ENCODE measurements at regions not wholly inside any gene's neighbourhood (a gene's known extent, or its start where the extent isn't known, plus 50 kb on each side); places are given as distances from the start of the nearest gene placed in this dataset.
A peak's percentile ranks its signal among the peaks of the same experiment; 100 is the strongest.

DNA sequence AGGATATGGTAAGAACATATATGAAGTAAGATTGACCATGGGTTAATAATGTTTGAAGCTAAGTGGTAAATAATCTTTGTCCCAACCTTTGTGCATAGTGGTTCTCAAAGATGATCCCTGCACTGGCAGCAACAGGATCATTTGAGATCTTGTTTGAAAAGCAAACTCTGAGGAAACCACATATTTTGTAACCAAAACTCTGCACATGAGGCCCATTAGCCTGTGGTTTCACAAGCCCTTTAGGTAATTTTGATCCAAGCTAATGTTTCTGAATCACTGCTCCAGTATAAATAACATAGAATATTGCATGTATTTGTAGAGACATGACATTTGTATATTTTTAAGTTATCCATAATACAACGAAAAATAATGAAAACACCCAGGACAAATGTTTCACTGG is 147.9 kb upstream of the RGS18 start:
- WGBS (ENCODE audit: insufficient coverage, low coverage, missing lambda C conversion rate): 33% methylated on average over 1 of the region's 1 CpG
- DNase-seq (ENCODE audit: extremely low read depth in 1 of 4, low spot score in 3 of 4): no peak
- H4K20me1 ChIP-seq (replicated peaks; ENCODE audit: control insufficient read depth, insufficient read depth, low read length): no peaks in the 10 kb centered on the region
- no peak overlapping the region for H3K9ac ChIP-seq (ENCODE audit: insufficient read depth in 1 of 2, low read depth in 2 of 2, low read length in 2 of 2)
- FAIRE-seq: no peak
- ChIA-PET POLR2A (no interaction called here), CTCF (ENCODE audit: low intra/inter-chr PET ratio) (no interaction called here)
- no peak for ATAC-seq
- no peaks in the 10 kb centered on the region for H3K36me3 ChIP-seq (ENCODE audit: control insufficient read depth, insufficient read depth, low read length)
- no TSS peak for BruUV-seq (replicated peaks)
- no peak overlapping the region for H3K4me2 ChIP-seq (ENCODE audit: insufficient read depth, low read length)
- H3K4me3 ChIP-seq: no peak overlapping the region
- intact Hi-C loops (cut with micrococcal nuclease) (no loop called here), in situ Hi-C loops (cut with MboI) (no loop called here)
- no peaks in the 10 kb centered on the region for H3K79me2 ChIP-seq (ENCODE audit: control insufficient read depth, insufficient read depth, low read length)
- H3K27me3 ChIP-seq (ENCODE audit: control insufficient read depth in 2 of 2, insufficient read depth in 2 of 2, low read length in 2 of 2): no peaks in the 10 kb centered on the region
- H3K9me1 ChIP-seq (ENCODE audit: control insufficient read depth, insufficient read depth, low read length): no peaks in the 10 kb centered on the region
- 0 out of 2 replicates have a peak overlapping the region, but pooled peaks have one; percentile 18 for H2AFZ ChIP-seq (ENCODE audit: low read depth, low read length)
- H3K9me3 ChIP-seq (replicated peaks; ENCODE audit: control insufficient read depth, insufficient read depth, low read depth, low read length): no peaks in the 10 kb centered on the region
- H3K4me1 ChIP-seq (replicated peaks in 1 of 2; ENCODE audit: control insufficient read depth in 2 of 2, insufficient read depth in 2 of 2, low read length in 2 of 2): no peaks in the 10 kb centered on the region
- no peak overlapping the region for H3K27ac ChIP-seq (ENCODE audit: extremely low read depth, low read depth, low read length)
- TF ChIP-seq, protein P1, sequence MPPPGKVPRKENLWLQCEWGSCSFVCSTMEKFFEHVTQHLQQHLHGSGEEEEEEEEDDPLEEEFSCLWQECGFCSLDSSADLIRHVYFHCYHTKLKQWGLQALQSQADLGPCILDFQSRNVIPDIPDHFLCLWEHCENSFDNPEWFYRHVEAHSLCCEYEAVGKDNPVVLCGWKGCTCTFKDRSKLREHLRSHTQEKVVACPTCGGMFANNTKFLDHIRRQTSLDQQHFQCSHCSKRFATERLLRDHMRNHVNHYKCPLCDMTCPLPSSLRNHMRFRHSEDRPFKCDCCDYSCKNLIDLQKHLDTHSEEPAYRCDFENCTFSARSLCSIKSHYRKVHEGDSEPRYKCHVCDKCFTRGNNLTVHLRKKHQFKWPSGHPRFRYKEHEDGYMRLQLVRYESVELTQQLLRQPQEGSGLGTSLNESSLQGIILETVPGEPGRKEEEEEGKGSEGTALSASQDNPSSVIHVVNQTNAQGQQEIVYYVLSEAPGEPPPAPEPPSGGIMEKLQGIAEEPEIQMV (tag; conservative IDR thresholded peaks at IDR 0.05; ENCODE audit: low read depth): no peak
- TF ChIP-seq FUS (optimal IDR thresholded peaks at IDR 0.05; ENCODE audit: low read depth, low read length): no peak
- no peak for TF ChIP-seq POLR2AphosphoS5 (IDR thresholded peaks at IDR 0.05; ENCODE audit: control insufficient read depth, insufficient read depth, low read depth, low read length)
- TF ChIP-seq, protein P2, sequence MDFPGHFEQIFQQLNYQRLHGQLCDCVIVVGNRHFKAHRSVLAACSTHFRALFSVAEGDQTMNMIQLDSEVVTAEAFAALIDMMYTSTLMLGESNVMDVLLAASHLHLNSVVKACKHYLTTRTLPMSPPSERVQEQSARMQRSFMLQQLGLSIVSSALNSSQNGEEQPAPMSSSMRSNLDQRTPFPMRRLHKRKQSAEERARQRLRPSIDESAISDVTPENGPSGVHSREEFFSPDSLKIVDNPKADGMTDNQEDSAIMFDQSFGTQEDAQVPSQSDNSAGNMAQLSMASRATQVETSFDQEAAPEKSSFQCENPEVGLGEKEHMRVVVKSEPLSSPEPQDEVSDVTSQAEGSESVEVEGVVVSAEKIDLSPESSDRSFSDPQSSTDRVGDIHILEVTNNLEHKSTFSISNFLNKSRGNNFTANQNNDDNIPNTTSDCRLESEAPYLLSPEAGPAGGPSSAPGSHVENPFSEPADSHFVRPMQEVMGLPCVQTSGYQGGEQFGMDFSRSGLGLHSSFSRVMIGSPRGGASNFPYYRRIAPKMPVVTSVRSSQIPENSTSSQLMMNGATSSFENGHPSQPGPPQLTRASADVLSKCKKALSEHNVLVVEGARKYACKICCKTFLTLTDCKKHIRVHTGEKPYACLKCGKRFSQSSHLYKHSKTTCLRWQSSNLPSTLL (IDR thresholded peaks at IDR 0.05): no peak
- TF ChIP-seq, protein P3, sequence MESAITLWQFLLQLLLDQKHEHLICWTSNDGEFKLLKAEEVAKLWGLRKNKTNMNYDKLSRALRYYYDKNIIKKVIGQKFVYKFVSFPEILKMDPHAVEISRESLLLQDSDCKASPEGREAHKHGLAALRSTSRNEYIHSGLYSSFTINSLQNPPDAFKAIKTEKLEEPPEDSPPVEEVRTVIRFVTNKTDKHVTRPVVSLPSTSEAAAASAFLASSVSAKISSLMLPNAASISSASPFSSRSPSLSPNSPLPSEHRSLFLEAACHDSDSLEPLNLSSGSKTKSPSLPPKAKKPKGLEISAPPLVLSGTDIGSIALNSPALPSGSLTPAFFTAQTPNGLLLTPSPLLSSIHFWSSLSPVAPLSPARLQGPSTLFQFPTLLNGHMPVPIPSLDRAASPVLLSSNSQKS (CRISPR knock-in tag; IDR thresholded peaks at IDR 0.05): no peak
- TF ChIP-seq, protein P4, sequence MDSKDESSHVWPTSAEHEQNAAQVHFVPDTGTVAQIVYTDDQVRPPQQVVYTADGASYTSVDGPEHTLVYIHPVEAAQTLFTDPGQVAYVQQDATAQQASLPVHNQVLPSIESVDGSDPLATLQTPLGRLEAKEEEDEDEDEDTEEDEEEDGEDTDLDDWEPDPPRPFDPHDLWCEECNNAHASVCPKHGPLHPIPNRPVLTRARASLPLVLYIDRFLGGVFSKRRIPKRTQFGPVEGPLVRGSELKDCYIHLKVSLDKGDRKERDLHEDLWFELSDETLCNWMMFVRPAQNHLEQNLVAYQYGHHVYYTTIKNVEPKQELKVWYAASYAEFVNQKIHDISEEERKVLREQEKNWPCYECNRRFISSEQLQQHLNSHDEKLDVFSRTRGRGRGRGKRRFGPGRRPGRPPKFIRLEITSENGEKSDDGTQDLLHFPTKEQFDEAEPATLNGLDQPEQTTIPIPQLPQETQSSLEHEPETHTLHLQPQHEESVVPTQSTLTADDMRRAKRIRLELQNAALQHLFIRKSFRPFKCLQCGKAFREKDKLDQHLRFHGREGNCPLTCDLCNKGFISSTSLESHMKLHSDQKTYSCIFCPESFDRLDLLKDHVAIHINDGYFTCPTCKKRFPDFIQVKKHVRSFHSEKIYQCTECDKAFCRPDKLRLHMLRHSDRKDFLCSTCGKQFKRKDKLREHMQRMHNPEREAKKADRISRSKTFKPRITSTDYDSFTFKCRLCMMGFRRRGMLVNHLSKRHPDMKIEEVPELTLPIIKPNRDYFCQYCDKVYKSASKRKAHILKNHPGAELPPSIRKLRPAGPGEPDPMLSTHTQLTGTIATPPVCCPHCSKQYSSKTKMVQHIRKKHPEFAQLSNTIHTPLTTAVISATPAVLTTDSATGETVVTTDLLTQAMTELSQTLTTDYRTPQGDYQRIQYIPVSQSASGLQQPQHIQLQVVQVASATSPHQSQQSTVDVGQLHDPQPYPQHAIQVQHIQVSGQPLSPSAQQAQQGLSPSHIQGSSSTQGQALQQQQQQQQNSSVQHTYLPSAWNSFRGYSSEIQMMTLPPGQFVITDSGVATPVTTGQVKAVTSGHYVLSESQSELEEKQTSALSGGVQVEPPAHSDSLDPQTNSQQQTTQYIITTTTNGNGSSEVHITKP (IDR thresholded peaks at IDR 0.05; ENCODE audit: partially characterized antibody): no peak
- TF ChIP-seq, protein P5, sequence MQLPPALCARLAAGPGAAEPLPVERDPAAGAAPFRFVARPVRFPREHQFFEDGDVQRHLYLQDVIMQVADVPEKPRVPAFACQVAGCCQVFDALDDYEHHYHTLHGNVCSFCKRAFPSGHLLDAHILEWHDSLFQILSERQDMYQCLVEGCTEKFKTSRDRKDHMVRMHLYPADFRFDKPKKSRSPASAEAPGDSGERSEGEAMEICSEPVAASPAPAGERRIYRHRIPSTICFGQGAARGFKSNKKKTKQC (CRISPR knock-in tag; IDR thresholded peaks at IDR 0.05): no peak
- TF ChIP-seq, protein P6, sequence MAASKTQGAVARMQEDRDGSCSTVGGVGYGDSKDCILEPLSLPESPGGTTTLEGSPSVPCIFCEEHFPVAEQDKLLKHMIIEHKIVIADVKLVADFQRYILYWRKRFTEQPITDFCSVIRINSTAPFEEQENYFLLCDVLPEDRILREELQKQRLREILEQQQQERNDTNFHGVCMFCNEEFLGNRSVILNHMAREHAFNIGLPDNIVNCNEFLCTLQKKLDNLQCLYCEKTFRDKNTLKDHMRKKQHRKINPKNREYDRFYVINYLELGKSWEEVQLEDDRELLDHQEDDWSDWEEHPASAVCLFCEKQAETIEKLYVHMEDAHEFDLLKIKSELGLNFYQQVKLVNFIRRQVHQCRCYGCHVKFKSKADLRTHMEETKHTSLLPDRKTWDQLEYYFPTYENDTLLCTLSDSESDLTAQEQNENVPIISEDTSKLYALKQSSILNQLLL (CRISPR knock-in tag; IDR thresholded peaks at IDR 0.05; ENCODE audit: borderline replicate concordance): no peak
- no peak for TF ChIP-seq POLR2A (conservative IDR thresholded peaks at IDR 0.05)
- no peak for TF ChIP-seq HCFC1 (IDR thresholded peaks at IDR 0.05; ENCODE audit: low read depth, low read length)
- no peak for TF ChIP-seq ZNF274 (IDR thresholded peaks at IDR 0.05; ENCODE audit: borderline replicate concordance, low read depth, low read length)
